Colonic mucosa (tissue), 4 donors: ENCODE measurements at regions not wholly inside any gene's neighbourhood (a gene's known extent, or its start where the extent isn't known, plus 50 kb on each side); places are given as distances from the start of the nearest gene placed in this dataset.

Experiments
- DNase-seq: peaks from one replicate; pipeline ENCODE4 v3.0.0-alpha.2; 2020
- H3K27ac ChIP-seq: fragments of 200-600 bp; one replicate; pipeline ENCODE4 v1.8.0; 2021
- H3K27me3 ChIP-seq: fragments of 200-600 bp; one replicate; pipeline ENCODE4 v1.8.0; 2021
- H3K36me3 ChIP-seq: fragments of 200-600 bp; one replicate; pipeline ENCODE4 v1.8.0; 2021
- H3K4me1 ChIP-seq: fragments of 200-600 bp; one replicate; pipeline ENCODE4 v1.8.0; 2021; ENCODE audit warnings: mild to moderate bottlenecking
- H3K4me3 ChIP-seq: fragments of 200-600 bp; one replicate; pipeline ENCODE4 v1.8.0; 2021
- H3K9ac ChIP-seq, 2 donors: one replicate each; pipeline ENCODE4 v1.7.0; 2013; ENCODE audit warnings: control low read depth in 2 of 2, low read depth in 2 of 2, low read length in 2 of 2
- H3K9me3 ChIP-seq: fragments of 200-600 bp; one replicate; pipeline ENCODE4 v1.8.0; 2021
- CTCF ChIP-seq: fragments of 200-600 bp; IDR thresholded peaks from one replicate; pipeline ENCODE4 v1.8.0; 2022; ENCODE audit warnings: antibody characterized with exemption, mild to moderate bottlenecking
- intact Hi-C: fragments of 100-400 bp; cut with DNase I; formaldehyde crosslinking; loops from one replicate; pipeline ENCODE4 v1.14.1; 2022
- donor health status: healthy.
- donor health status: DM: no; HTN: no; CAD: no.
- donor health status: DM: no; HTN: no; CAD: no.

- peak; percentile 66 for DNase-seq
- Histone ChIP-seq H3K27me3 (no peaks in the 10 kb centered on the region), H3K9me3 (no peaks in the 10 kb centered on the region), H3K4me3 (no peak overlapping the region), H3K4me1 (no peaks in the 10 kb centered on the region), H3K36me3 (no peaks in the 10 kb centered on the region), H3K27ac (no peak overlapping the region), H3K9ac (no peak overlapping the region)
- no peak for TF ChIP-seq CTCF
- intact Hi-C loops = no loop called here
Measured at GRCh38 chr5:168086104-168086610, 205.3 kb upstream of the WWC1 start.

GRCh38 chr5:168086746-168087145 lies 204.7 kb upstream of the WWC1 start:
- no peaks in the 10 kb centered on the region for H3K36me3 ChIP-seq
- no peak for DNase-seq
- no peaks in the 10 kb centered on the region for H3K27me3 ChIP-seq
- H3K4me1 ChIP-seq = no peaks in the 10 kb centered on the region
- H3K4me3 ChIP-seq = no peak overlapping the region
- no peaks in the 10 kb centered on the region for H3K9me3 ChIP-seq
- no peak for TF ChIP-seq CTCF
- no peak overlapping the region for H3K27ac ChIP-seq
- H3K9ac ChIP-seq = no peak overlapping the region
- intact Hi-C loops = no loop called here

- no peaks in the 10 kb centered on the region for H3K27me3 ChIP-seq
- DNase-seq = no peak
- no peak overlapping the region for H3K4me3 ChIP-seq
- H3K27ac ChIP-seq = no peak overlapping the region
- no peak overlapping the region for H3K9ac ChIP-seq
- TF ChIP-seq CTCF = no peak
- H3K4me1 ChIP-seq = no peaks in the 10 kb centered on the region
- H3K9me3 ChIP-seq = no peaks in the 10 kb centered on the region
- intact Hi-C loops = no loop called here
- no peaks in the 10 kb centered on the region for H3K36me3 ChIP-seq
Measured at GRCh38 chr5:168088410-168089173, 202.9 kb upstream of the WWC1 start.

GRCh38 chr5:168089201-168089887 lies 202.1 kb upstream of the WWC1 start:
- no peaks in the 10 kb centered on the region for H3K4me1 ChIP-seq
- H3K4me3 ChIP-seq = no peak overlapping the region
- no peaks in the 10 kb centered on the region for H3K27me3 ChIP-seq
- no peak overlapping the region for H3K9ac ChIP-seq
- intact Hi-C loops = no loop called here
- no peak overlapping the region for H3K27ac ChIP-seq
- H3K9me3 ChIP-seq = no peaks in the 10 kb centered on the region
- H3K36me3 ChIP-seq = no peaks in the 10 kb centered on the region
- TF ChIP-seq CTCF = no peak
- DNase-seq = no peak

- H3K9ac ChIP-seq = no peak overlapping the region
- no peak for TF ChIP-seq CTCF
- H3K27me3 ChIP-seq = no peaks in the 10 kb centered on the region
- H3K27ac ChIP-seq = no peak overlapping the region
- H3K36me3 ChIP-seq = no peaks in the 10 kb centered on the region
- intact Hi-C loops = no loop called here
- DNase-seq = no peak
- H3K4me1 ChIP-seq = no peaks in the 10 kb centered on the region
- no peak overlapping the region for H3K4me3 ChIP-seq
- H3K9me3 ChIP-seq = no peaks in the 10 kb centered on the region
Measured at GRCh38 chr5:168092209-168093185, 198.9 kb upstream of the WWC1 start.
